Colonic mucosa (tissue), 4 donors: ENCODE measurements at regions not wholly inside any gene's neighbourhood (a gene's known extent, or its start where the extent isn't known, plus 50 kb on each side); places are given as distances from the start of the nearest gene placed in this dataset.

ENCODE experiments used
- DNase-seq: peaks from one replicate; pipeline ENCODE4 v3.0.0-alpha.2; 2020
- H3K27ac ChIP-seq: fragments of 200-600 bp; one replicate; pipeline ENCODE4 v1.8.0; 2021
- H3K27me3 ChIP-seq: fragments of 200-600 bp; one replicate; pipeline ENCODE4 v1.8.0; 2021
- H3K36me3 ChIP-seq: fragments of 200-600 bp; one replicate; pipeline ENCODE4 v1.8.0; 2021
- H3K4me1 ChIP-seq: fragments of 200-600 bp; one replicate; pipeline ENCODE4 v1.8.0; 2021; ENCODE audit warnings: mild to moderate bottlenecking
- H3K4me3 ChIP-seq: fragments of 200-600 bp; one replicate; pipeline ENCODE4 v1.8.0; 2021
- H3K9ac ChIP-seq, 2 donors: one replicate each; pipeline ENCODE4 v1.7.0; 2013; ENCODE audit warnings: control low read depth in 2 of 2, low read depth in 2 of 2, low read length in 2 of 2
- H3K9me3 ChIP-seq: fragments of 200-600 bp; one replicate; pipeline ENCODE4 v1.8.0; 2021
- intact Hi-C: fragments of 100-400 bp; cut with DNase I; formaldehyde crosslinking; loops from one replicate; pipeline ENCODE4 v1.14.1; 2022
- TF ChIP-seq, protein P1 (sequence below): fragments of 200-600 bp; IDR thresholded peaks from one replicate; pipeline ENCODE4 v1.8.0; 2022; ENCODE audit warnings: antibody characterized with exemption, mild to moderate bottlenecking
- donor health status: healthy.
- donor health status: DM: no; HTN: no; CAD: no.
- donor health status: DM: no; HTN: no; CAD: no.

DNA sequence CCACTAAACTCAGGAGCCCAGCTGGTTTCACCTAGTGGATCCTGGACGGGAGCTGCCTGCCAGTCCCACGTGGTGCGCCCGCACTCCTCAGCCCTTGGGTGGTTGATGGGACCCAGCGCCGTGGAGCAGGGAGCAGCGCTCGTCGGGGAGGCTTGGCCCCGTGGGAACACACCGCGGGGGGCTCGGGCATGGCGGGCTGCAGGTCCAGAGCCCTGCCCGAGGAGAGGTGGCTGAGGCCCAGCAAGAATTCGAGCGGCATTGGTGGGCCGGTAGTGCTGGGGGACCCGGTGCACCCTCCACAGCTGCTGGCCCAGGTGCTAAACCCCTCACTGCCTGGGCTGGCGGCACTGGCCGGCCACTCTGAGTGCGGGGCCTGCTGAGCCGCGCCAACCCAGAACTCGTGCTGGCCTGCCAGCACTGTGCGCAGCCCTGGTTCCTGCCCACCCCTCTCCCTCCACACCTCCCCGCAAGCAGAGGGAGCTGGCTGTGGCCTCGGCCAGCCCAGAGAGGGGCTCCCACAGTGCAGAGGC lies 137.3 kb downstream of the TRIB2 start:
- Histone ChIP-seq H3K9me3 (no peaks in the 10 kb centered on the region), H3K4me1 (no peaks in the 10 kb centered on the region), H3K4me3 (no peak overlapping the region), H3K9ac (no peak overlapping the region), H3K36me3 (no peaks in the 10 kb centered on the region), H3K27me3 (no peaks in the 10 kb centered on the region), H3K27ac (no peak overlapping the region)
- DNase-seq: no peak
- TF ChIP-seq, protein P1, sequence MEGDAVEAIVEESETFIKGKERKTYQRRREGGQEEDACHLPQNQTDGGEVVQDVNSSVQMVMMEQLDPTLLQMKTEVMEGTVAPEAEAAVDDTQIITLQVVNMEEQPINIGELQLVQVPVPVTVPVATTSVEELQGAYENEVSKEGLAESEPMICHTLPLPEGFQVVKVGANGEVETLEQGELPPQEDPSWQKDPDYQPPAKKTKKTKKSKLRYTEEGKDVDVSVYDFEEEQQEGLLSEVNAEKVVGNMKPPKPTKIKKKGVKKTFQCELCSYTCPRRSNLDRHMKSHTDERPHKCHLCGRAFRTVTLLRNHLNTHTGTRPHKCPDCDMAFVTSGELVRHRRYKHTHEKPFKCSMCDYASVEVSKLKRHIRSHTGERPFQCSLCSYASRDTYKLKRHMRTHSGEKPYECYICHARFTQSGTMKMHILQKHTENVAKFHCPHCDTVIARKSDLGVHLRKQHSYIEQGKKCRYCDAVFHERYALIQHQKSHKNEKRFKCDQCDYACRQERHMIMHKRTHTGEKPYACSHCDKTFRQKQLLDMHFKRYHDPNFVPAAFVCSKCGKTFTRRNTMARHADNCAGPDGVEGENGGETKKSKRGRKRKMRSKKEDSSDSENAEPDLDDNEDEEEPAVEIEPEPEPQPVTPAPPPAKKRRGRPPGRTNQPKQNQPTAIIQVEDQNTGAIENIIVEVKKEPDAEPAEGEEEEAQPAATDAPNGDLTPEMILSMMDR: no peak
- intact Hi-C loops: no loop called here

DNA sequence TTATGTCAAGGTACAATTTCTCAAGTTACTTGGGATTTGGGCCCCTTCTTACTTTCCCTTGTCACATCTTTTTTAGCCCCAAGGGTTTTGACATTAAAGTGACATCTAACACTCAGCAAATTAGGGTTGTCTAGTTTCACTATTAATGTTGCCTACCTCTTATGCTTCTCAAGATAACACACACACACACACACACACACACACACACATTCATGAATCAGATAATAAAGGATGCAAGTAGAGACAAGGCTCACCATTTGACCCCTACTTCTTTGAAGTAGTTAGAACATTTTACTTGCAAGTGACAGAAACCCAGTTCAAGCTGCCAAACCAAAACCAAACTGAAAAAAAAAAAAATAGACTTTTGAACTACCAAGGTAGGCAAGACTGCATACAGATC lies 138.8 kb downstream of the TRIB2 start:
- H3K9ac ChIP-seq: no peak overlapping the region
- TF ChIP-seq, protein P1: no peak
- intact Hi-C loops: no loop called here
- H3K4me3 ChIP-seq: no peak overlapping the region
- no peaks in the 10 kb centered on the region for H3K27me3 ChIP-seq
- H3K9me3 ChIP-seq: no peaks in the 10 kb centered on the region
- no peaks in the 10 kb centered on the region for H3K4me1 ChIP-seq
- H3K36me3 ChIP-seq: no peaks in the 10 kb centered on the region
- no peak for DNase-seq
- no peak overlapping the region for H3K27ac ChIP-seq

- Histone ChIP-seq H3K36me3 (no peaks in the 10 kb centered on the region), H3K9ac (no peak overlapping the region), H3K9me3 (no peaks in the 10 kb centered on the region), H3K4me3 (no peak overlapping the region), H3K4me1 (no peaks in the 10 kb centered on the region), H3K27me3 (no peaks in the 10 kb centered on the region), H3K27ac (no peak overlapping the region)
- intact Hi-C loops: no loop called here
- no peak for DNase-seq
- TF ChIP-seq, protein P1: no peak
Observed at GRCh38 chr2:12856934-12857601, 140.3 kb downstream of the TRIB2 start.

DNA sequence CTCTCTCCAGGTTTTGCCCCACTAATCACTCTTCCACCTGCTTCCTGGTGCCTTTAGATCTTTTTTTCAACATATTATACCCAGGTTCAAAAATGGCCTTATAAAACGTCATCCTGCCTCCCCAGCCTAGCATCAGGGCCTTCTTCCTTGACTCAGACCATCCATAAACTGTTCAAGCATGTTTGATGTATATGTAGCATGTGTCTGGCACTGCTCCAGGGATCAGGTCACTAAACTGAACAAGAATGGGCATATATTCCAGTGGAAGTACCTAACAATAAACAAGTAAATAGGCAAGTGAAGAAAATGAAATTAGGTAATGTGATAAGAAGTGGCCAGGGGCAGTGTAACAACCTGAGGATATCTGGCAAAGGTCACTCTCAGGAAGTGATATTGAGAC lies 141.2 kb downstream of the TRIB2 start:
- TF ChIP-seq, protein P1: no peak
- no peaks in the 10 kb centered on the region for H3K27me3 ChIP-seq
- no peak overlapping the region for H3K27ac ChIP-seq
- intact Hi-C loops: no loop called here
- no peaks in the 10 kb centered on the region for H3K36me3 ChIP-seq
- no peak for DNase-seq
- no peaks in the 10 kb centered on the region for H3K4me1 ChIP-seq
- no peak overlapping the region for H3K4me3 ChIP-seq
- H3K9ac ChIP-seq: no peak overlapping the region
- H3K9me3 ChIP-seq: no peaks in the 10 kb centered on the region

DNA sequence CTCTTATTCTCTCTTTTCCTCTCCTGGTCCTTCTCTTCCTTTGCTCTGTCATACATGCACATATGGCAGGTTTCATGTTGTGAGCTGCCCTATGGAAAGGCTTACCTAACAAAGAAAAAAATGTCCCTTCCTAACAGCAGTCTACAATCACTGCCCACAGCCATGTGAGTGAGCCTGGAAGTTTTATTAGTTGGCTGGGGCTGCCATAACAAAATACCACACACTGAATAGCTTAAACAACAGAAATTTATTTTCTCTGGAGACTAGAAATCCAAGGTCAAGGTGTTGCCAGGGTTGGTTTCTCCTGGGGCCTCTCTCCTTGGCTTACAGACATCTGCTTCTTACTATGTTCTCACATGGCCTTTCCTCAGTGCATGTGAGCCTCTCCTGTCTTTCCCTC lies 142.1 kb downstream of the TRIB2 start:
- H3K9me3 ChIP-seq: no peaks in the 10 kb centered on the region
- no peaks in the 10 kb centered on the region for H3K27me3 ChIP-seq
- TF ChIP-seq, protein P1: no peak
- H3K4me1 ChIP-seq: no peaks in the 10 kb centered on the region
- no peak overlapping the region for H3K27ac ChIP-seq
- no peak overlapping the region for H3K4me3 ChIP-seq
- no peak for DNase-seq
- H3K36me3 ChIP-seq: no peaks in the 10 kb centered on the region
- H3K9ac ChIP-seq: no peak overlapping the region
- intact Hi-C loops: no loop called here
